ENCODE measurements at regions not wholly inside any gene's neighbourhood (a gene's known extent, or its start where the extent isn't known, plus 50 kb on each side); places are given as distances from the start of the nearest gene placed in this dataset.

DNA sequence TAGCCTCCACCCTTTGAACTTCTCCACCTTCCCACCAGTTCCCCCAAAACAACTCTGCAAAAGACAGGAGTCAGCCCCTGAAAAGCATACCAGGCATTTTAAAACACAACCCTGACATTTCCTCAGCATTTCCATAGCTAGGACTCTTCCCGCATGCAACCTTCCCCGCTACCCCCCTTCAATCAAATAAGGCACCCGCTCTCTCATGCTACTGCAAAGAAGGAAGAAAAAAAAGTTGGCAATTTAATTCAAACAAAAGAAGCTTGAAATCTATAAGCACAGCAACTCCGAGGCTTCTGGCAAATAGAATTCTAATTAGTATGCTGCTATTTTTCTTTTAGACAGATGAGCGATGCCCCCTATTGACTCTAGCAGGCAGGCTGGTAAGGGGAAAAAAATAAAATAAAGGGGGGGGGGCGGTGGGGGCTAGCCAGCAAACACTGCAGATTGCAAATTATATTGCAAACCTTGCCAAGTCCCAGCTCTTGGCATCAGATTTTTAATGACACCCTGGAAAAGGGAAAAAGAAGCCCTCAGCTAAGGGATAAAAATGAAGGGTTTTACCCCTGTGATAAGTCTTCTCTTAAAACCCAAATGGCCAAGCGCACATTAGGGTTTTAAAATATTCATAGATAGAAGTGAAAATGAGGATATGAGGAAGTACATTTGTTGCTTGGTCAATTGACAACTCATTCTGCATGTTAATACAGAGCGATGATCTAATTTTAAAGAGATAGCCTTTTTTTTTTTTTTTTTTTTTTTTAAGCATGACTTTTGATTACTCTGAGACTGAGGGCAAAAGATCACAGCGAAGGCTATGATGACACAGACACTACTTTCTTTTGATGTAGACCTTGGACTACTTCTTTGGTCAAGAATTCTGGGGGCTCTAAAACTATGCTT lies 255.2 kb downstream of the NR2F2 start:
- Histone ChIP-seq H3K9me2 (replicated peaks; ENCODE audit: insufficient read depth, low read length) (no peaks in the 10 kb centered on the region; the same call in 1 of the 2 replicates), H2AFZ (ENCODE audit: low read length) (no peak overlapping the region), H3K27me3 (ENCODE audit: low read length) (no peaks in the 10 kb centered on the region), H4K20me1 (ENCODE audit: insufficient read depth, low read depth, low read length) (no peaks in the 10 kb centered on the region), H3K36me3 (ENCODE audit: insufficient read depth, low read length) (no peaks in the 10 kb centered on the region), H3K4me2 (ENCODE audit: low read depth, low read length, poor library complexity, severe bottlenecking) (no peak overlapping the region), H3K27ac (ENCODE audit: low read length) (no peak overlapping the region), H3K4me1 (ENCODE audit: low read length) (no peaks in the 10 kb centered on the region), H3K4me3 (ENCODE audit: low read length) (no peak overlapping the region), H3K9ac (ENCODE audit: low read length) (no peak overlapping the region), H3K79me2 (ENCODE audit: low read length) (no peaks in the 10 kb centered on the region), H3K9me3 (ENCODE audit: low read length) (peaks cover 17% of the 10 kb centered on the region)
- no peak for DNase-seq

DNA sequence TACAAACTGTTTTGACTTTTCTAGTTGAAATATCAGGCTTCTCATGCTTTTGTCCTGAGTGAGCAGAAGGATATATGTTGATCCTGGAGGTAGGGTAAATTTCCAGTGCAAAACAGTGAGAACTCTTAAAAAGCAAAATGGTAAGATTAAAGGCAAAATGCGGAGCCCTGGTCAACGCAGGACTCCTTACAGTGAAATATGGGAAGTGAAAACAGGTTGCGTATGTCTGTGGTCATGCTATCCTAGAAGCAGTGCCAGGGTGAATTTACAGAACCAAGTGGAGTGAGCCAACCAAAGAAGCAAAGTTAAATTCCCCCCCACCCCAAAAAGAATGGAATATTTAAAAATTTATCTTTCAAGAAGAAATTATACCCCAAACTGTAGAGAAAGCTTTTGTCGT lies 256.4 kb downstream of the NR2F2 start:
- Histone ChIP-seq H3K9ac (ENCODE audit: low read length) (no peak overlapping the region), H3K27ac (ENCODE audit: low read length) (no peak overlapping the region), H4K20me1 (ENCODE audit: insufficient read depth, low read depth, low read length) (no peaks in the 10 kb centered on the region), H3K27me3 (ENCODE audit: low read length) (no peaks in the 10 kb centered on the region), H3K4me3 (ENCODE audit: low read length) (no peak overlapping the region), H3K4me1 (ENCODE audit: low read length) (no peaks in the 10 kb centered on the region), H3K4me2 (ENCODE audit: low read depth, low read length, poor library complexity, severe bottlenecking) (no peak overlapping the region), H2AFZ (ENCODE audit: low read length) (no peak overlapping the region), H3K36me3 (ENCODE audit: insufficient read depth, low read length) (no peaks in the 10 kb centered on the region), H3K9me3 (ENCODE audit: low read length) (peaks cover 17% of the 10 kb centered on the region), H3K9me2 (replicated peaks; ENCODE audit: insufficient read depth, low read length) (no peaks in the 10 kb centered on the region; the same call in 1 of the 2 replicates), H3K79me2 (ENCODE audit: low read length) (no peaks in the 10 kb centered on the region)
- no peak for DNase-seq

DNA sequence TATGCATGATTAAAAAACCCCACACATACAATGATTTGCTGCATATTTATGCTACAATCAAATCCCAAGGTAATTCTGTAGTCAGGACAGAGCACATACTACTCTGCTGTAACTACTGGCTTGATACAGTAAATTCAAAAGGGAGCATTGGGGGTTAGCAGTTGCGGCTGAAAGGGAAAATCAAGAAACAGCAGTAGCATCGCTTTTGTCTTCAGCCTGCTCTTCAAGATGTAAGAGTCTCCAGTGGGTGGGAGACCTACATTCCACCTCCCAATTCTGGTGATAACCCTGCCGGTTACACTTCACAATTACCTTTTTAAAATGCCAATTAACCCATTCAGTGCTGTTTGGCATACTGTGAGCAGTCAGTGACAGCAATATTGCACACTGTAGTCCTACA lies 259.4 kb downstream of the NR2F2 start:
- no peaks in the 10 kb centered on the region for H3K4me1 ChIP-seq (ENCODE audit: low read length)
- H3K9ac ChIP-seq (ENCODE audit: low read length): no peak overlapping the region
- no peaks in the 10 kb centered on the region for H3K9me2 ChIP-seq (replicated peaks; ENCODE audit: insufficient read depth, low read length)
- H3K4me2 ChIP-seq (ENCODE audit: low read depth, low read length, poor library complexity, severe bottlenecking): no peak overlapping the region
- no peaks in the 10 kb centered on the region for H3K79me2 ChIP-seq (ENCODE audit: low read length)
- no peaks in the 10 kb centered on the region for H4K20me1 ChIP-seq (ENCODE audit: insufficient read depth, low read depth, low read length)
- no peak overlapping the region for H3K27ac ChIP-seq (ENCODE audit: low read length)
- H3K4me3 ChIP-seq (ENCODE audit: low read length): no peak overlapping the region
- no peak overlapping the region for H2AFZ ChIP-seq (ENCODE audit: low read length)
- H3K36me3 ChIP-seq (ENCODE audit: insufficient read depth, low read length): no peaks in the 10 kb centered on the region
- DNase-seq: no peak
- peaks cover 12% of the 10 kb centered on the region for H3K9me3 ChIP-seq (ENCODE audit: low read length)
- H3K27me3 ChIP-seq (ENCODE audit: low read length): no peaks in the 10 kb centered on the region

DNA sequence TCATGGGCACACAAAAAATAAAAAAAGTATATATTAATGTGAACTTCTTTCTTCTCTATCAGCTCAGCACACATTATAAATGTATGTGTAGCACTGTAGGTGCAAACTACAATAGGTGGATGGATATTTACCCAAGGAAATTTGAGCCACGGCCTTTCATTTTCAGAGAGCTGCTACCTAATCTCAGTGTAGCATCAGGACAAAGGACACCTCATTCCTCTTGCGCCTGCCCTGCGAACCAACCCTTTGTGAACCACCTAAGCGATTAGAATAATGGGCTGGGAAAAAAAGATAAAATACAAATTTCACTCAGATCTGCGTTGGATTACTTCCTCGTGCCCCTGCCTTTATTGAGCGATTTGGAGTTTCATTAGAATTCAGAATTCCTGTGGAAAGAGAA lies 263.2 kb downstream of the NR2F2 start:
- Histone ChIP-seq H3K4me3 (ENCODE audit: low read length) (no peak overlapping the region), H3K9ac (ENCODE audit: low read length) (no peak overlapping the region), H3K9me2 (replicated peaks; ENCODE audit: insufficient read depth, low read length) (no peaks in the 10 kb centered on the region), H3K27me3 (ENCODE audit: low read length) (no peaks in the 10 kb centered on the region), H3K4me1 (ENCODE audit: low read length) (no peaks in the 10 kb centered on the region), H3K4me2 (ENCODE audit: low read depth, low read length, poor library complexity, severe bottlenecking) (no peak overlapping the region), H3K36me3 (ENCODE audit: insufficient read depth, low read length) (no peaks in the 10 kb centered on the region), H4K20me1 (ENCODE audit: insufficient read depth, low read depth, low read length) (no peaks in the 10 kb centered on the region), H3K79me2 (ENCODE audit: low read length) (no peaks in the 10 kb centered on the region), H2AFZ (ENCODE audit: low read length) (no peak overlapping the region), H3K9me3 (ENCODE audit: low read length) (peaks cover 11% of the 10 kb centered on the region), H3K27ac (ENCODE audit: low read length) (no peak overlapping the region)
- DNase-seq: no peak

DNA sequence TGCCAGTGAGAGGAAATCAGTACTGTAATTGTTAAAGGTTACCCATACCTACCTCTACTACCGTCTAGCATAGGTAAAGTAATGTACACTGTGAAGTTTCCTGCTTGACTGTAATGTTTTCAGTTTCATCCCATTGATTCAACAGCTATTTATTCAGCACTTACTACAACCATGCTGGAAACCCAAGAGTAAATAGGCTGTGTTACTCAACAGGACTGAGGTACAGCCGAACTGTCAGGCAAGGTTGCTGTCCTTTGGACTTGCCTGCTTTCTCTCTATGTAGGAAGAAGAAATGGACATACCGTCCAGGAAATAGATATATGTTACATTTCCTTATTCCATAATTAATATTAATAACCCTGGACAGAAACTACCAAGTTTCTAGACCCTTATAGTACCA lies 265.5 kb downstream of the NR2F2 start:
- Histone ChIP-seq H4K20me1 (ENCODE audit: insufficient read depth, low read depth, low read length) (no peaks in the 10 kb centered on the region), H3K9ac (ENCODE audit: low read length) (no peak overlapping the region), H3K9me3 (ENCODE audit: low read length) (peaks cover 21% of the 10 kb centered on the region), H3K9me2 (replicated peaks; ENCODE audit: insufficient read depth, low read length) (no peaks in the 10 kb centered on the region), H3K79me2 (ENCODE audit: low read length) (no peaks in the 10 kb centered on the region), H3K27me3 (ENCODE audit: low read length) (no peaks in the 10 kb centered on the region), H3K4me1 (ENCODE audit: low read length) (no peaks in the 10 kb centered on the region), H3K27ac (ENCODE audit: low read length) (no peak overlapping the region), H3K4me2 (ENCODE audit: low read depth, low read length, poor library complexity, severe bottlenecking) (no peak overlapping the region), H3K4me3 (ENCODE audit: low read length) (no peak overlapping the region), H3K36me3 (ENCODE audit: insufficient read depth, low read length) (no peaks in the 10 kb centered on the region), H2AFZ (ENCODE audit: low read length) (no peak overlapping the region)
- no peak for DNase-seq

DNA sequence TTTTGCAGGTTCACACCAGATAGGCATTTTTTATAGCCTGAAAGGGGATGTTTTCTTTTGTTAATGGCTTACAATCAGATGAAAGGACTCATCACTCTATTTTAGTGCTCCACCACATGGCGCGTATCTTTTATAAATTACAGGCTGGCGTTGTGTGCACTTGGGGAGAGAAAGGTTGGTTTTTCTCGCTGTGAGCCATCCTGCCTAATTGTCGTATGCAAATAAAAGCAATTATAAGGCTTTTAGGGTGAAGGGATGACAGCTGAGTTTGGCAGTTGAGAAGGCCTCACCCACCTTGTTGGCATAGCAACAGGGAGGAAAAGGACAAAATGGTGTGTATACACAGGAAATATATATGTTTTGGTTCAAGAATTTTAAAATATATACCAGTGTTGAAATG lies 268.0 kb downstream of the NR2F2 start:
- no peaks in the 10 kb centered on the region for H3K4me1 ChIP-seq (ENCODE audit: low read length)
- H3K27me3 ChIP-seq (ENCODE audit: low read length): no peaks in the 10 kb centered on the region
- H3K79me2 ChIP-seq (ENCODE audit: low read length): no peaks in the 10 kb centered on the region
- H3K9ac ChIP-seq (ENCODE audit: low read length): no peak overlapping the region
- H3K9me3 ChIP-seq (ENCODE audit: low read length): peaks cover 32% of the 10 kb centered on the region
- no peaks in the 10 kb centered on the region for H4K20me1 ChIP-seq (ENCODE audit: insufficient read depth, low read depth, low read length)
- H3K4me3 ChIP-seq (ENCODE audit: low read length): no peak overlapping the region
- H3K9me2 ChIP-seq (replicated peaks; ENCODE audit: insufficient read depth, low read length): no peaks in the 10 kb centered on the region
- no peak overlapping the region for H3K27ac ChIP-seq (ENCODE audit: low read length)
- no peaks in the 10 kb centered on the region for H3K36me3 ChIP-seq (ENCODE audit: insufficient read depth, low read length)
- no peak overlapping the region for H3K4me2 ChIP-seq (ENCODE audit: low read depth, low read length, poor library complexity, severe bottlenecking)
- no peak for DNase-seq
- H2AFZ ChIP-seq (ENCODE audit: low read length): no peak overlapping the region

DNA sequence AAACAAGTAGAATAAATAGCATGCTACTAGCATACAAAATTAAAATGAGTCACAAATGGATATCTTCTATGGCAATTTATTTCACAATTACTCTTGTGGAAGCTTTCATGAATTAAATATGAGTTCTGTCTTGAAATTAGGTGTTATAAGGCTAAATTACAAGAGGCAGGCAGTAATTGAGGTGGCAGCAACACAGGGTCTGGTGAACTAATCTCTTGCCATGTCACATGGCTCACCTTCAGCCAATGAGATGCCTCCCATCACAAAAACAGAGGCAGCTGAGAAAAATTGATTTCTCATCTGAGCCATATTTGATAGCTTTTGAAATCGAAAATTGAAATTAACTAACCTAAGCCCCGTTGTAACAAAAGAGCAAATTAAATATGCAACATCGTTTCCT lies 268.8 kb downstream of the NR2F2 start:
- Histone ChIP-seq H4K20me1 (ENCODE audit: insufficient read depth, low read depth, low read length) (no peaks in the 10 kb centered on the region), H3K9me2 (replicated peaks; ENCODE audit: insufficient read depth, low read length) (no peaks in the 10 kb centered on the region), H3K9me3 (ENCODE audit: low read length) (peaks cover 34% of the 10 kb centered on the region), H3K27me3 (ENCODE audit: low read length) (no peaks in the 10 kb centered on the region), H3K36me3 (ENCODE audit: insufficient read depth, low read length) (no peaks in the 10 kb centered on the region), H3K4me3 (ENCODE audit: low read length) (no peak overlapping the region), H3K79me2 (ENCODE audit: low read length) (no peaks in the 10 kb centered on the region), H3K9ac (ENCODE audit: low read length) (no peak overlapping the region), H3K27ac (ENCODE audit: low read length) (no peak overlapping the region), H2AFZ (ENCODE audit: low read length) (no peak overlapping the region), H3K4me1 (ENCODE audit: low read length) (no peaks in the 10 kb centered on the region), H3K4me2 (ENCODE audit: low read depth, low read length, poor library complexity, severe bottlenecking) (no peak overlapping the region)
- DNase-seq: no peak

DNA sequence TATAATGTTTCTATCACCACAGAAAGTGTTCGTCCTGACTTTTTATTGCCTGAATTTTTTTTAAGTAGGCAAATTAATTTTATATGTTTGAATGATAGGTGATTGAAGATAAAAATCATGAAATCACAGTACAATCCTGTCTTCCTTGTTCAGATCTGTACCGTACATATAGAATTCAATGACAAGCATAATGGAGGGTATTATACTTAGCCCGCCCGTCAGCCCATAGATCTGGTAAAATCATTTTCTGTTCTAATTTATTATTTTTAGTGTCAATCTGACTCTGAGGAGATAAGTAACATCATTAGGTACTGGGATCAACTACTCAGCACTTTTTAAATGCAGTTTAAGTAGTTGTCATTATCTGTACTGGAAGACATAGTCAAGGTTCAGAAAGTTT lies 269.9 kb downstream of the NR2F2 start:
- H3K36me3 ChIP-seq (ENCODE audit: insufficient read depth, low read length): no peaks in the 10 kb centered on the region
- H3K79me2 ChIP-seq (ENCODE audit: low read length): no peaks in the 10 kb centered on the region
- peaks cover 33% of the 10 kb centered on the region for H3K9me3 ChIP-seq (ENCODE audit: low read length)
- no peak overlapping the region for H2AFZ ChIP-seq (ENCODE audit: low read length)
- H3K4me2 ChIP-seq (ENCODE audit: low read depth, low read length, poor library complexity, severe bottlenecking): no peak overlapping the region
- H3K9ac ChIP-seq (ENCODE audit: low read length): no peak overlapping the region
- no peak overlapping the region for H3K27ac ChIP-seq (ENCODE audit: low read length)
- no peaks in the 10 kb centered on the region for H3K9me2 ChIP-seq (replicated peaks; ENCODE audit: insufficient read depth, low read length)
- DNase-seq: no peak
- H4K20me1 ChIP-seq (ENCODE audit: insufficient read depth, low read depth, low read length): no peaks in the 10 kb centered on the region
- H3K4me3 ChIP-seq (ENCODE audit: low read length): no peak overlapping the region
- no peaks in the 10 kb centered on the region for H3K27me3 ChIP-seq (ENCODE audit: low read length)
- no peaks in the 10 kb centered on the region for H3K4me1 ChIP-seq (ENCODE audit: low read length)

Measured in Karpas-422 (cell line).